OCI-LY3 (cell line): ENCODE measurements at regions not wholly inside any gene's neighbourhood (a gene's known extent, or its start where the extent isn't known, plus 50 kb on each side); places are given as distances from the start of the nearest gene placed in this dataset.
A peak's percentile ranks its signal among the peaks of the same experiment; 100 is the strongest.

Source experiments
- H2AFZ ChIP-seq: fragments of 200-600, 300-600 bp; shearing (Covaris generic); 2 replicates; pipeline ENCODE4 v1.6.0; 2014; ENCODE audit warnings: antibody characterized with exemption, low read depth, low read length
- H3K27ac ChIP-seq: fragments of 200-600, 300-600 bp; sonication (generic); 2 replicates; pipeline ENCODE4 v1.5.1; 2014; ENCODE audit warnings: mild to moderate bottlenecking, low read length, moderate library complexity, mixed read lengths
- H3K27me3 ChIP-seq: fragments of 200-600, 300-600 bp; sonication (generic); 2 replicates; pipeline ENCODE4 v1.6.1; 2014; ENCODE audit warnings: low read depth, low read length, mixed read lengths
- H3K36me3 ChIP-seq: fragments of 200-600, 300-600 bp; sonication (generic); replicated peaks from 2 replicates; pipeline ENCODE3; 2014; ENCODE audit warnings: low read depth, low read length, mixed read lengths
- H3K4me1 ChIP-seq: fragments of 300-600, 200-600 bp; sonication (generic); 2 replicates; pipeline ENCODE4 v1.6.1; 2014; ENCODE audit warnings: low read length, mixed read lengths
- H3K4me2 ChIP-seq: fragments of 200-600, 300-600 bp; sonication (generic); 2 replicates; pipeline ENCODE4 v1.6.1; 2014; ENCODE audit warnings: low read length, mixed read lengths
- H3K4me3 ChIP-seq: fragments of 300-600, 200-600 bp; sonication (generic); 2 replicates; pipeline ENCODE4 v1.5.1; 2014; ENCODE audit warnings: antibody characterized with exemption, mild to moderate bottlenecking, low read length, moderate library complexity
- H3K79me2 ChIP-seq: fragments of 300-600, 200-600 bp; shearing (Covaris generic); 2 replicates; pipeline ENCODE4 v1.6.1; 2014; ENCODE audit warnings: mild to moderate bottlenecking, low read length, mixed read lengths
- H3K9ac ChIP-seq: fragments of 300-600, 200-600 bp; shearing (Covaris generic); 2 replicates; pipeline ENCODE4 v1.6.0; 2014; ENCODE audit warnings: mild to moderate bottlenecking, low read length, moderate library complexity
- H3K9me3 ChIP-seq: fragments of 200-600, 300-600 bp; shearing (Covaris generic); 2 replicates; pipeline ENCODE4 v1.6.1; 2014; ENCODE audit warnings: low read length, mixed read lengths; ENCODE audit not compliant: insufficient read depth
- H4K20me1 ChIP-seq: fragments of 200-600, 300-600 bp; sonication (generic); 2 replicates; pipeline ENCODE4 v1.6.1; 2016; ENCODE audit warnings: low read length, mixed read lengths; ENCODE audit not compliant: insufficient read depth
- CTCF ChIP-seq: fragments of 200-600, 300-600 bp; sonication (generic); IDR thresholded peaks from 2 replicates; pipeline ENCODE4 v1.5.1; 2014; ENCODE audit warnings: antibody characterized with exemption, low read length, low read depth
- EZH2phosphoT487 ChIP-seq: fragments of 200-600 bp; shearing (Covaris generic); IDR thresholded peaks from 2 replicates; pipeline ENCODE4 v1.6.1; 2018; ENCODE audit warnings: antibody characterized with exemption, mixed run types, low read depth

- H3K4me2 ChIP-seq: no peak overlapping the region
Measured at GRCh38 chr5:159512064-159512463, 181.8 kb upstream of the IL12B start.

GRCh38 chr5:159514229-159514810, 184.0 kb upstream of the IL12B start:
- TF ChIP-seq CTCF (no peak), EZH2phosphoT487 (no peak)
- no peak overlapping the region for H3K4me2 ChIP-seq
- H3K79me2 ChIP-seq: no peaks in the 10 kb centered on the region
- no peak overlapping the region for H3K4me3 ChIP-seq
- H4K20me1 ChIP-seq: no peaks in the 10 kb centered on the region
- H3K9ac ChIP-seq: no peak overlapping the region
- H3K27ac ChIP-seq: no peak overlapping the region
- peaks cover 7% of the 10 kb centered on the region for H3K36me3 ChIP-seq
- no peaks in the 10 kb centered on the region for H3K27me3 ChIP-seq
- no peak overlapping the region for H2AFZ ChIP-seq
- H3K4me1 ChIP-seq: peaks cover 27% of the 10 kb centered on the region
- no peaks in the 10 kb centered on the region for H3K9me3 ChIP-seq

More at GRCh38 chr5:159512064-159512463, 181.8 kb upstream of the IL12B start:
- peaks cover 27% of the 10 kb centered on the region for H3K4me1 ChIP-seq
- no peaks in the 10 kb centered on the region for H3K9me3 ChIP-seq
- no peak overlapping the region for H3K27ac ChIP-seq
- no peak overlapping the region for H2AFZ ChIP-seq
- H3K36me3 ChIP-seq: peaks cover 12% of the 10 kb centered on the region
- H3K4me3 ChIP-seq: no peak overlapping the region
- no peak for TF ChIP-seq CTCF
- no peak for TF ChIP-seq EZH2phosphoT487
- no peaks in the 10 kb centered on the region for H3K27me3 ChIP-seq
- no peaks in the 10 kb centered on the region for H3K79me2 ChIP-seq
- H3K9ac ChIP-seq: no peak overlapping the region
- no peaks in the 10 kb centered on the region for H4K20me1 ChIP-seq

GRCh38 chr5:159515197-159515596, 184.9 kb upstream of the IL12B start:
- no peaks in the 10 kb centered on the region for H3K79me2 ChIP-seq
- TF ChIP-seq CTCF (no peak), EZH2phosphoT487 (no peak)
- H3K4me1 ChIP-seq: peaks cover 27% of the 10 kb centered on the region
- peak overlapping the region; percentile 71 for H3K4me2 ChIP-seq
- H3K9ac ChIP-seq: peak overlapping the region; percentile 71
- H3K27ac ChIP-seq: peak overlapping the region; percentile 86
- peak overlapping the region; percentile 42; the same call in 1 of the 2 replicates for H3K4me3 ChIP-seq
- no peaks in the 10 kb centered on the region for H3K9me3 ChIP-seq
- no peaks in the 10 kb centered on the region for H3K27me3 ChIP-seq
- H2AFZ ChIP-seq: peak overlapping the region; percentile 84
- H3K36me3 ChIP-seq: peaks cover 7% of the 10 kb centered on the region
- no peaks in the 10 kb centered on the region for H4K20me1 ChIP-seq

- Histone ChIP-seq H3K27ac (peak overlapping the region; percentile 86), H3K79me2 (no peaks in the 10 kb centered on the region), H3K4me2 (peak overlapping the region; percentile 71), H4K20me1 (no peaks in the 10 kb centered on the region), H3K4me3 (peak overlapping the region; percentile 42), H3K9me3 (no peaks in the 10 kb centered on the region), H3K9ac (peak overlapping the region; percentile 71), H3K36me3 (peaks cover 7% of the 10 kb centered on the region), H2AFZ (peak overlapping the region; percentile 84), H3K27me3 (no peaks in the 10 kb centered on the region), H3K4me1 (peaks cover 27% of the 10 kb centered on the region)
- TF ChIP-seq CTCF (peak; percentile 64), EZH2phosphoT487 (no peak)
Measured at GRCh38 chr5:159515909-159516415, 185.7 kb upstream of the IL12B start.
